NB4 (cell line): ENCODE measurements at regions not wholly inside any gene's neighbourhood (a gene's known extent, or its start where the extent isn't known, plus 50 kb on each side); places are given as distances from the start of the nearest gene placed in this dataset.
A peak's percentile ranks its signal among the peaks of the same experiment; 100 is the strongest.
"Not testable (repeated sequence)": the region's sequence is repeated elsewhere in the genome, so short reads cannot be mapped to it uniquely, and the experiment has no call there.

Experiments
- DNase-seq: peaks from one replicate; pipeline ENCODE4 v3.0.0; 2010; ENCODE audit warnings: low read depth
- H3K4me3 ChIP-seq: one replicate; pipeline ENCODE4 v1.5.1; 2011; ENCODE audit warnings: mild to moderate bottlenecking, low read depth, low read length, moderate library complexity
- POLR2A ChIP-seq: IDR thresholded peaks from 2 replicates; pipeline ENCODE4 v1.6.1; 2011; ENCODE audit warnings: mild to moderate bottlenecking; ENCODE audit not compliant: insufficient read length; ENCODE audit errors: extremely low read depth
- TF ChIP-seq, protein P1 (sequence below): IDR thresholded peaks from one replicate; pipeline ENCODE4 v1.5.1; 2012; ENCODE audit warnings: low read depth, low read length

DNA sequence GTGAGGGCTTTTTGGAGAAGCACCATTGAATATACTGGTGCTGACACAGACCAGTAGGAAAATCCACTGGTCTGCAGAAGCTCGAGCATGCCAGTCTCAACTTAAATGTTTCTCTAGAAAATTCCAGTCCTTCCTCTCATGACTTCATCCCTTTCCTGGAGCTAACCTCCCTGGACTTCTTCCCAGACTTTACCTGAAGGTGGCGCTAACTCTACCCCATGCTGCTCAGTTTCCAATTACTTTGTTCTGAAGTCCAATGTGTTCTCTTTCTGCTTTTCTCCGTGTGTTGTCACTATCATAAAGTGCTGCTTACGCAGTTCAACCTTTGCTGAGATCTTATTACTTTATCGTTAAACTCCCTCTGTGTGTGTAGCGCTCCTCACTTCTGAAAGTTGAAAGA is 158.4 kb downstream of the ZNF37A start:
- TF ChIP-seq, protein P1, sequence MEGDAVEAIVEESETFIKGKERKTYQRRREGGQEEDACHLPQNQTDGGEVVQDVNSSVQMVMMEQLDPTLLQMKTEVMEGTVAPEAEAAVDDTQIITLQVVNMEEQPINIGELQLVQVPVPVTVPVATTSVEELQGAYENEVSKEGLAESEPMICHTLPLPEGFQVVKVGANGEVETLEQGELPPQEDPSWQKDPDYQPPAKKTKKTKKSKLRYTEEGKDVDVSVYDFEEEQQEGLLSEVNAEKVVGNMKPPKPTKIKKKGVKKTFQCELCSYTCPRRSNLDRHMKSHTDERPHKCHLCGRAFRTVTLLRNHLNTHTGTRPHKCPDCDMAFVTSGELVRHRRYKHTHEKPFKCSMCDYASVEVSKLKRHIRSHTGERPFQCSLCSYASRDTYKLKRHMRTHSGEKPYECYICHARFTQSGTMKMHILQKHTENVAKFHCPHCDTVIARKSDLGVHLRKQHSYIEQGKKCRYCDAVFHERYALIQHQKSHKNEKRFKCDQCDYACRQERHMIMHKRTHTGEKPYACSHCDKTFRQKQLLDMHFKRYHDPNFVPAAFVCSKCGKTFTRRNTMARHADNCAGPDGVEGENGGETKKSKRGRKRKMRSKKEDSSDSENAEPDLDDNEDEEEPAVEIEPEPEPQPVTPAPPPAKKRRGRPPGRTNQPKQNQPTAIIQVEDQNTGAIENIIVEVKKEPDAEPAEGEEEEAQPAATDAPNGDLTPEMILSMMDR, result peak; percentile 30
- not testable (repeated sequence) for H3K4me3 ChIP-seq
- peak; percentile 6 for DNase-seq

DNA sequence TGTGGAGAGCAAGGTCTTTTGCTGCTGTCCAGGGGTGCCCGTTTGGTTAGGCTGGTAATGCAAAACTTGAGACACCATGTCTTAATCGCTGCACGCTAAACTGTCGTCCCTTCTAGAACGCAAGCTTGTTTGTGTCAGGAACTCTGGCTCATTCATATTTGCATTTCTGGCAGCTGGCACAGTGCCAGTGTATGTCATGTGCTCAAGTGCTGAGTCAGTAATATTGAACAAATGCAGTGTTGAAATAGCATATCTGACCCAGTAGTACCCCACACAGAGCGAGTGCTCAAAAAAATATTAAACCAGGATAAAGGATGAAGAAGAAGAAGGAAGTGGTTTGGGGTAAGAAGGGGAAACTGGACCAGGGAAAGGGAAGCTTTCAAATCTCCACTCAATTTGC is 173.4 kb downstream of the ZNF37A start:
- H3K4me3 ChIP-seq, DNase-seq: not testable (repeated sequence)

DNA sequence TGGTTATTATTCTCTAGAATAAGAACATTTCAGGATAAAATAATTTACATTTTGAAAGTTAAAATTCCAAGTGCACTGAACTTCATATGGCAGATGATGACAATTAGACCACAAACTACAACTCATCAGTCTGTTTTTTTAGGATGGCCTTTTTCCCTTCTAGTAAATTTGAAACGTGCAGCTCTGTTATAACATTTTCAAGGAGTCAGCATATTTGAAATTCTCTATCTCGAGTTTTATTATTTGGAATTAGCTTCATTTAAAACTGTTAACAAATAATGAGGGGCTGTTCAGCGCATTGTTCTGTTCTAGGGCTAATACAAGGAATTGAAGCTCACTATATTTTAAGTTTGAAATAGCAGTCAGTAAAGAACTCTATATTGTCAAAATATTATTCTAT is 176.9 kb downstream of the ZNF37A start:
- not testable (repeated sequence) for H3K4me3 ChIP-seq, DNase-seq

DNA sequence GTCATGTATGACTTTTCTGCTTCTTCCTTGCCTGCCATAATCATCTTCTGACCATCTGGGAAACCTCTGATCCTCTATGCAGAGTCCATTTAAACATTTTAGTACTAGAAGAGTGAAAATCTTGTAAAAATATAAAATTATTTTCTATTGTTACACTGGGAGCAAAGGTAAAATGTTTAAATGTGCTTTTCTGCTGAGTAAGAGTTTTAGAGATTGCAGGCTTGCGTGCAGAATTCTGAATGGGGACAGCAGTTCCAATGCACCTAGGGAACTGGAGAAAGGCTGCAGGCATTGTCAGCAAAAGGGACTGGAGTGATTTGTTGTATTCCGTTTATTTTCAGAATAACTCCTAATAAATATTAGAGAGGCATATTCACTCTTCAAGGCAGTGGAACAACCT is 180.7 kb downstream of the ZNF37A start:
- not testable (repeated sequence) for DNase-seq, H3K4me3 ChIP-seq

DNA sequence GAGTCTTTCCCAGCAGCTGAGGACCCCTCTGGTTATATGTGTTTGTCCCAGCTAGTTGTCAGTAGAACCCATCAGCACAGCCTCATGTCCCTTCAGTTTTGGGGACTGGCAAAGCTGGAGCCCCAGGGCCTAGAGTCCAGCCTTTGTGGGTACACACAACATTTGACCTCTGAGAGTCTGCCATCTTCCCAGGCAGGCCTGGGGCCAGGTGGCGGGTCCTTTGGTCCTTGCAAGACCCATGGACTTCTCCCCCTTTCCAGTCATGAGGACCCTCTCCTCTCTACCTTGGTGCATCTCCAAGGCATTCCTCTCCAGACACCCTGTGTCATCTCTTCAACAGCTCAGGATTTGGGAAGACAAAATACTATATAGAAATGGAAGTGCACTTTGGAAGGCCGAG is 198.4 kb downstream of the ZNF37A start:
- DNase-seq, H3K4me3 ChIP-seq: not testable (repeated sequence)

DNA sequence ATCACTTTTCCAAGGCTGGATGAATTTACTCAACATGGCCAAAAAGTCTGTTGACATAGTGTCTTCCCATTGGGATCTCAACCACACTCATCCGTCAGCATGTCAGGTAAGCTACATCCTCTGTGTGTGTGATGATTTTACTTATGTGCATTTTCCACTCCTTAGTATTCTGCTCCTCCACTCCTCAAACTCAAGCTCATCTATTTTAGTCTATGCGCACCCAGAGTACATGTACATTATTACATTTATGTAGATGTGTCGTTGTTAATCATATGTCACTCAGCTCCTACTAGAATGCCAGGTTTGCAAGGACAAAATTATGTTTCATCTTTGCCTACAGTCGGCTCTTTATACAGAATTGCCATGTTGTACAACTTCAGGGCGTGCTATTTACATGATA is 216.0 kb downstream of the ZNF37A start:
- H3K4me3 ChIP-seq, DNase-seq: not testable (repeated sequence)

DNA sequence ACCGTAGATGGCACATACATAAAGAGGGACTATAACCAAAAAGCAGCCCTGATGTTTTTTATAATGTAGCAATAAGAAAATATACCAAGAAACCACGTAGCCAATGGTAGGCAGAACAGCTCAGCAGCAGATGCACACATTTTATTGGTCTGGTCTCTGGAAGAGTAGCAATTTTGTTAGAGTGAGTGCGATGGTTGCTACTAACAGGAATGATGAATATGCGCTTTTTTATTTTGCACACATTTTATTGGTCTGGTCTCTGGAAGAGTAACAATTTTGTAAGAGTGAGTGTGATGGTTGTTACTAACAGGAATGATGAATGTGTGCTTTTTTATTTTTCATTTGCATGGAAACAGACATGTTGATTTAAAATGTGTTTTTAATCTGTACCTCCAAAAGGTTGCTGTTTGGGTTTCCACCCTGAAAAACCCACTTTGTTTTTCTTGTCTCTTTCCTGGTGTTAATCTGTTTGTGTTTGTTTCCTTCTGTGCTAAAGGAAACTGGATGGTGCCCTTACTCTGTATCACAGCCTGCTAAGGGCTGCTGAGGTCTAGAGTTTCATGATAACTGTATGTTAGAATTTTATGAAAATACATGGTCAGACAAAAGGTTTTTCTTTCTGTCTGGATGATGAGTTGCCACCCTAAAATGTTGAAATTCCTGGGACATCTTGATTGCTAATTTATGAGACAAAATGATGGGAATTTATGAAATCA is 221.1 kb downstream of the ZNF37A start:
- H3K4me3 ChIP-seq, DNase-seq: not testable (repeated sequence)

DNA sequence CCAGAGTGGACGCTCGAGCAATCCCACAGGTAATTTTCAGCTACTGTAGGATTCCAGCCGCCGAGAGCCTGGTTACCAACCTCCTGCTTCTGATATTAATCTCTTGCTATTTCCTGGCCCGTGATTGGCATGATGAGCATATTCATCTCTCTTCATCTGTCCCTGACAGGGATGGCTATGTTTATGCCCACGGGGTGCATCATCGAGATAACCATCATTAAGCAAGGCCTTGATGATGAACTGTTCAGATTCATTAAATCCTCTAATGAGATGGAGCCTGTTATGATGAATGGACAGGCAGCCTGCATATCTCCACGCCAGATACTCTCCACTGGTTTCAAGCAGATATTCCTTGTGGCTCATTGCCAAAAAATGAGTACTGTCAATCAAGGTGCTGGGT is 227.3 kb downstream of the ZNF37A start:
- DNase-seq, H3K4me3 ChIP-seq: not testable (repeated sequence)

DNA sequence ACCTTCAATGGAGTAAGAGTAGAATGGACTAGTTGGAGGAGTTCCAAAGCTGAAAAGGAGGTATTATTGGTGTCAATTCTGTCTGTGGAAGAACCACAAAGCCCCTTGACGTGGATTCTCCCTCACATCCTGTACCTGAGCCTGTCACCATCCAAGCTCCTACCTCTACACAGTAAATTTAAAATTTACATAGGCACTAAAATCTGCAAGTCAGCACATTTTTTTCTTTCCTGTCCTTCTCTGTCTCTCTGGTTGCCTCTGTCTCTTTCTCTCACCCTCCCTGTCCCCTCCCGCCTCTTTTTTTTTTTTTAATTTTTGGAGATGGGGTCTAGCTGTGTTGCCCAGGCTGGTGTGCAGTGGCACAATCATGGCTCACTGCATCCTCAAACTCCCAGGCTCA is 236.2 kb downstream of the ZNF37A start:
- DNase-seq, H3K4me3 ChIP-seq: not testable (repeated sequence)

DNA sequence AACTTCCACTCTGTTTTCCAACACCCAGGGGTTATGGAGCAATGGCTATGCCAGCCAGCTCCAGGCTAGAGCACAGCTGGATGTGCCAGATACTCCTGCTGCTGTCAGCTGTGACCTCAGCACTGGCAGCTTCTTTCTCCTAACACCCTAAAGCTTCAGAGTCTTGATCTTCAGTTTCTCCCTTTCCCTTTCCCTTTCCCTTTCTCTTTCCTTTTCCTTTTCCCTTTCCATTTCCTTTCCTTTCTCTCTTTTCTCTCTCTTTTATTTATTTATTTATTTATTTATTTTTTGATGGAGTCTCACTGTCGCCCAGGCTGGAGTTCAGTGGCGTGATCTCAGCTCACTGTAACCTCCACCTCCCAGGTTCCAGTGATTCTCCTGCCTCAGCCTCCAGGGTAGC is 237.0 kb downstream of the ZNF37A start:
- not testable (repeated sequence) for DNase-seq, H3K4me3 ChIP-seq

DNA sequence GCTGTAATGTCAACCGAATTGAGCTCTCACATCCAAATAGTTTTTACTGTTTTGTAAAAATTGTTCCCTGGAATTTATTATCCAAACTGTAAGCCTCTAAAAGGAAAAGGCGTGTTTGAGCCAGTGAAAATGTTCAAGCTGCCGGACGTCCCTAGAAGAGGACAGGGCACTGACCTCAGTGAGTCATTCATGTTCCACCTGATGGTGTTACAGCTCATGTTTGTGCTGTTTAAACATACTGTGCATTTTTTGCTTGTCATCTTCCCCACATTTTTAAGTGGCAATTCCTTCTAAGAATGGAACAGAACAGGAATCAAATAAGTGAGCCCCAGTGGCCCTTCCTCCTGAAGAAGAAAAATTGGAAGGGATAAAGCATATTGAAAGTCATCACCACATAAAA is 239.6 kb downstream of the ZNF37A start:
- not testable (repeated sequence) for DNase-seq, H3K4me3 ChIP-seq

DNA sequence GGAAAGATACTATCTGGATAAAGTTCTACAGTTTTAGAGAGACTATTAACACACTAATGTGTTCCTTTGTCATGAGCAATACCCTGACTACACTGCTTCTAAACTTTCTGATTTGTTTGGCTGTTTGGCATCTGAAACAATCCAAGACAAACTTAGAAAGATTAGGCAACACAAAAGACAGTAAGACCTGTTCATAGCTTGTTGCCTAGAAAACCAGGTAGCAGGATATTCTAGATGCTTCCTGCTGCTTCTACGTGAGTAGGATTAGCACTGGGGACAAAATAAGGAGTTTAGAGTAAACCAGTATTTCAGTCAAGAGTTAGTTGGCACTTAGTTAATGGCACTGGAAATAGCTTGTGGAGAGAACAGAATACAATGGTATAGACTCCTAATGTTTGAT is 256.5 kb downstream of the ZNF37A start:
- not testable (repeated sequence) for DNase-seq, H3K4me3 ChIP-seq

DNA sequence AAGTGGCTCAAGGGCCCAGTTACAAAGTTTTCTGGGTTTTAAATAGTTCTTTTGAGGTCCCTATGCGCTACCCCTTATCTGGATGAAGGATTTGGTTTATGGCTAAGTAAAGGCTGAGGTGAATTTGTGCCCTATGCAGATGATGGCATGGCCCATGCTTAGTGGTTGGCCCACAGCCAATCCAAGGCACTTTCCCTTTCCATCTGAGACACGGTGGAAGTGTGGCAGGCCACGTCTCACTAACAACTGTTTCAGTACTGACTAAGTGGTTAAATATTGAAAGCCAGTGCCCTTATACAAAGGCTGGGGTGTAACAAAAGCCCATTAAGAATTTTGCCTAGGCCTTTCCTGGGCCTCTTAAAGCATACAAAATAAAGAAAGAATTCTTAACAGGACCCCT is 260.3 kb downstream of the ZNF37A start:
- not testable (repeated sequence) for DNase-seq

DNA sequence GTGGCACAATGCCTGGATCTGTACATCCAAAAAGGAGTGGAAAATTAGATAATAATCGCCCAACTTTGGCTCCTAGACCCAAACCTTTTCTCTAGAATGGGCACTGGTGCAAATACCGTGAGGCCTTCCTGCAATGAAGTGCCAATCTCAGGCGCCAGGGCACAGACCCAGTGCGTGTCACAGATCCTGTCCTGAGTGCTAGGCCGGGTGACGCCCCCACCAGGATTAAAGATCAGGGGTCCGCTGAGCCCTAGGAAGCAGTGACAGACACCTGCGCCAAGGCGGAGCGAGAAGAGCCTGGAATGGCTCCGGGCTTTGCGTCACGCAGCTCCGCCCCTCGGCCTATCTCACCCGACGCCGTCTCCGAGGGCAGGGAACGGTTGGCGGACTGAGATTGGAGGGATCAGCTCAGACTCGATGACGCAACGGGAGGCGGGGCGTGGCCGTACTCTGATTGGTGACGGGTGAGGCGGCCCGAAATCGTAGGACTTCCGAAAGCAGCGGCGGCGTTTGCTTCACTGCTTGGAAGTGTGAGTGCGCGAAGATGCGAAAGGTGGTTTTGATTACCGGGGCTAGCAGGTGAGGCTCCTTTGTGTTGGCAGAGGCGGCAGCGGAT is 261.9 kb downstream of the ZNF37A start:
- TF ChIP-seq POLR2A, result peak; percentile 30
- DNase-seq, result peak; percentile 66
- H3K4me3 ChIP-seq, result peak overlapping the region; percentile 49

More for the DNA sequence above, 260.3 kb downstream of the ZNF37A start:
- not testable (repeated sequence) for H3K4me3 ChIP-seq

DNA sequence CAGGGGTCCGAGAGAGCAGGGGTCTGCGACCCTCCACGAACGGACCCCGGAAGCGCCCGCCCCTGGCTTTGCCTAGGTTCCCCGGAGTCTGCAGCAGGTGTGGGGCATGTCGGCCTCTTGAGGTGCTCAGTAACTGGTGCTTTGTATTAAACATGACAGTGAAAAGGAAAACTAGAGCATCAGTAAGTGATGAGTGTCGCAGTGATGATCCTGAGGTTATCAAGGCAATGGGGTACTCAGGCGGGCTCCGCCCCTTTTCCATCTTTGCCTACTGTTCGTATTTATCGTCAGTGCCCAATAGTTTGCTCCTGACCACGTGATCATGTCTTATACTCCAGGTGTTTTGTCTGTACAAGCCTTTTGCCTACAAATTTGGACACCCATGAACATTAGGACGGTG is 262.4 kb downstream of the ZNF37A start:
- DNase-seq, result peak; percentile 1
- peak overlapping the region; percentile 55 for H3K4me3 ChIP-seq

DNA sequence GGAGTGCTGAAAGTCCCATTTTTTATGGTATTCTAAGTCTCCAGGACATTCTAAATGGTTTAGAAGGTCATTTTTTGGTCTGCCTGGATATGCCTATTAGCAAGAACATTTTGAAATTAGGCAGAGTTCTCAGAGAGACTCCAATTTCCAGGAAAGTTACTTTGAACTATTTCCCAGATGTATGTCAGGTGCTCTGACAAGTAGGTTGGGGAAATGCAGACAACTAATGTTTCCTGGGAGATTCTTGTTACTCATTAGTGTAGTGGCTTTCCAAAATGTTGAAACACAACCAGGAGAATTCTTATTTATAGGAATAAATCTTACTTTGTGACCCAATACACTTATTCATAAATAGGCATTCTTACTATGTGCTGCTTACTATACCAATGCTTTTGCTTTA is 268.4 kb downstream of the ZNF37A start:
- not testable (repeated sequence) for DNase-seq, H3K4me3 ChIP-seq

DNA sequence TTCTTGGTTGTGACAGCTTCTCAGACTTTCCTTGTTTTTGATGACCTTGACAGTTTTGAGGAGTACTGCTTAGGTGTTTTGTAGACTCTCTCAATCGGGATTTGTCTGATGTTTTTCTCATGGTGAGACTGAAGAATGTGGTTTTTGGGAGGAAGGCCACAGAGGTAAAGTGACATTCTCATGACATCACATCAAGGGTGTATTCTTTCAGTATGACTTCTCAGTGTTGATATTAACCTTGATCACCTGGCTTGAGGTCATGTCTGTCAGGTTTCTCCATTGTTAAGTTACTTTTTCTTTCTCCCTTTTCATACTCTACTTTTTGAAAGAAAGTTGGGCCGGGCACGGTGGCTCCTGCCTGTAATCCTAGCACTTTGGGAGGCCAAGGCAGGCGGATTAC is 269.9 kb downstream of the ZNF37A start:
- DNase-seq, H3K4me3 ChIP-seq: not testable (repeated sequence)

DNA sequence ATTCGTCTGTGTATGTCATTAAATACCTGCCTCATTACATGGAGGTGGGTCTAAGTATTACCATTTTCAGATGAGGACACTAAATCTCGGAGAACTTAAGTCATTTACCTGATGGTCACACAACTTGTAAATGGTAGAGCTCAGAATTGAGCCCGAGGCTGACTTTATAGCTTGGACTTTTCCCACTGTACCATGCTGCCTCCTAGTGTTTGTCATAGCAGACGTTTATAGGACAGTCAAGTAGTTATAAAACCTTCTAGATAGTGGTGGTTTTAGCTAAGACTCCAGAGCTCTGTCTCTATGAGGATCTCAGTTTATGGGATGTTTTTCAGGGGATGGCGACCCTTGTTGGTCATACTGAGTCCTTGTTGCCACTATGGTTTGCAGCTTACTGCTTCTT is 271.8 kb downstream of the ZNF37A start:
- H3K4me3 ChIP-seq, result not testable (repeated sequence)
- DNase-seq, result peak; percentile 28

DNA sequence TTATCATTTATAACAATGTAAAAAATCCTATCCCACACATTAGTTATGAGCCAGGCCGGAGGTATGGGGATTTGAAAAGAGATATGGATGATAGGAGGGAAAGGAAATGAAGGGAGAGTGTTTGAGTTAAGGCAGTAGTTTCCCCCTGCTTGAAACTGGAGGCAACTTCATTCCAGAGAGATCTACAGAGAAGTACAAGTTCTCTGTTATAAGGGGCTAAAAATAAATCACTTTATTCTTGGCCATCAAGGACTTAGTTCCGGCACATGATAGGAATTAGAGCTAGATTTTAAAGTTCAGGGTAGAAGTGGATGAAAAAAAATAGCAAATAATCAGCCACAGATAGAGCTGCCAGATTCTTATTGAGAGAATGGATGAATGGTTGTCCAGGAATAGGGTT is 289.7 kb downstream of the ZNF37A start:
- not testable (repeated sequence) for DNase-seq, H3K4me3 ChIP-seq
